Retinal pigment epithelial cell (primary cell): ENCODE measurements at regions not wholly inside any gene's neighbourhood (a gene's known extent, or its start where the extent isn't known, plus 50 kb on each side); places are given as distances from the start of the nearest gene placed in this dataset.

Experiments
- DNase-seq: peaks from one replicate; pipeline ENCODE4 v3.0.0-alpha.2; 2010; ENCODE audit warnings: low read depth
- H3K4me3 ChIP-seq: 2 replicates; pipeline ENCODE4 v1.5.1; 2011; ENCODE audit warnings: mild to moderate bottlenecking, low read length, control low read depth, moderate library complexity
- CTCF ChIP-seq: conservative IDR thresholded peaks from 2 replicates; pipeline ENCODE4 v1.5.1; 2011; ENCODE audit warnings: low read depth, low read length, control low read depth, inconsistent platforms

- TF ChIP-seq CTCF: no peak
- DNase-seq: no peak
- no peak overlapping the region for H3K4me3 ChIP-seq
Observed at GRCh38 chr2:114237331-114237730, 205.1 kb upstream of the DPP10 start.

GRCh38 chr2:114238910-114239559 lies 203.4 kb upstream of the DPP10 start:
- no peak for DNase-seq
- H3K4me3 ChIP-seq: no peak overlapping the region
- no peak for TF ChIP-seq CTCF

- DNase-seq: no peak
- no peak overlapping the region for H3K4me3 ChIP-seq
- no peak for TF ChIP-seq CTCF
Observed at GRCh38 chr2:114248648-114249047, 193.8 kb upstream of the DPP10 start.

GRCh38 chr2:114252713-114253112 lies 189.7 kb upstream of the DPP10 start:
- no peak overlapping the region for H3K4me3 ChIP-seq
- DNase-seq: no peak
- no peak for TF ChIP-seq CTCF

GRCh38 chr2:114254875-114255274 lies 187.6 kb upstream of the DPP10 start:
- no peak for TF ChIP-seq CTCF
- H3K4me3 ChIP-seq: no peak overlapping the region
- no peak for DNase-seq

GRCh38 chr2:114259389-114259788 lies 183.1 kb upstream of the DPP10 start:
- TF ChIP-seq CTCF: no peak
- DNase-seq: no peak
- H3K4me3 ChIP-seq: no peak overlapping the region

- H3K4me3 ChIP-seq: no peak overlapping the region
- DNase-seq: no peak
- no peak for TF ChIP-seq CTCF
Observed at GRCh38 chr2:114261366-114261765, 181.1 kb upstream of the DPP10 start.
